PFSK-1 (cell line): ENCODE measurements at regions not wholly inside any gene's neighbourhood (a gene's known extent, or its start where the extent isn't known, plus 50 kb on each side); places are given as distances from the start of the nearest gene placed in this dataset.

Experiments used
- FOXP2 ChIP-seq: optimal IDR thresholded peaks from 2 replicates; pipeline ENCODE3; 2011; ENCODE audit warnings: borderline replicate concordance, control low read depth, inconsistent platforms; ENCODE audit not compliant: insufficient read depth; ENCODE audit errors: extremely low read length, extremely low read depth
- POLR2AphosphoS5 ChIP-seq: IDR thresholded peaks from 2 replicates; pipeline ENCODE4 v1.6.1; 2012; ENCODE audit warnings: low read depth, mild to moderate bottlenecking, control low read depth, low read length, moderate library complexity
- SIN3A ChIP-seq: IDR thresholded peaks from 2 replicates; pipeline ENCODE4 v1.6.1; 2012; ENCODE audit warnings: mild to moderate bottlenecking, low read length, moderate library complexity, borderline replicate concordance; ENCODE audit not compliant: insufficient read depth
- TAF1 ChIP-seq: IDR thresholded peaks from 2 replicates; pipeline ENCODE4 v1.6.1; 2012; ENCODE audit warnings: low read length, control low read depth, borderline replicate concordance; ENCODE audit not compliant: insufficient read depth
- TF ChIP-seq, protein P1 (sequence below), 2 experiments: IDR thresholded peaks; 2 replicates each; pipeline versions ENCODE4 v1.6.1 to v1.8.0; 2011 to 2012; ENCODE audit warnings: low read depth in 2 of 2, low read length in 2 of 2, control low read depth in 1 of 2, inconsistent platforms in 1 of 2, mild to moderate bottlenecking in 1 of 2, moderate library complexity in 1 of 2; ENCODE audit not compliant: insufficient read depth in 1 of 2

DNA sequence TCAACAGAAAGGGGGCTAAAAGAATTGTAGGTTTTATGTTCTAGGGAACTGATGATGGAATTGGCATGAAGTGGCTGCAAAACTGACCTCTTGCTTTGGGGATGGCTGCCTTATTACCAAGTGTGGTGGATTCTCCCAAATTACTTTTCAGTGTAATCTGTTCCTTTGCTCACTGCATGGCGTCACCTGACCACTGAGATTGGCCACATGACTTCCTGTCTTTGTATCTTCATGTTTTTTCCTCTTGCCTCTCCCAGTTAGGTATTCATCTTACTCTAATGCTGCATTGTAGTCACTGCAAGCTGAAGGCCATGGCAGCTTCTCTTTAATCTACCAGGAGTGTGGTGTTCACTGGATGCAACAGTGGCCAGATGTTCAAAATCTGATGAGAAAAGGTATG, 257.7 kb upstream of the TNP1 start:
- no peak for TF ChIP-seq POLR2AphosphoS5
- TF ChIP-seq, protein P1, sequence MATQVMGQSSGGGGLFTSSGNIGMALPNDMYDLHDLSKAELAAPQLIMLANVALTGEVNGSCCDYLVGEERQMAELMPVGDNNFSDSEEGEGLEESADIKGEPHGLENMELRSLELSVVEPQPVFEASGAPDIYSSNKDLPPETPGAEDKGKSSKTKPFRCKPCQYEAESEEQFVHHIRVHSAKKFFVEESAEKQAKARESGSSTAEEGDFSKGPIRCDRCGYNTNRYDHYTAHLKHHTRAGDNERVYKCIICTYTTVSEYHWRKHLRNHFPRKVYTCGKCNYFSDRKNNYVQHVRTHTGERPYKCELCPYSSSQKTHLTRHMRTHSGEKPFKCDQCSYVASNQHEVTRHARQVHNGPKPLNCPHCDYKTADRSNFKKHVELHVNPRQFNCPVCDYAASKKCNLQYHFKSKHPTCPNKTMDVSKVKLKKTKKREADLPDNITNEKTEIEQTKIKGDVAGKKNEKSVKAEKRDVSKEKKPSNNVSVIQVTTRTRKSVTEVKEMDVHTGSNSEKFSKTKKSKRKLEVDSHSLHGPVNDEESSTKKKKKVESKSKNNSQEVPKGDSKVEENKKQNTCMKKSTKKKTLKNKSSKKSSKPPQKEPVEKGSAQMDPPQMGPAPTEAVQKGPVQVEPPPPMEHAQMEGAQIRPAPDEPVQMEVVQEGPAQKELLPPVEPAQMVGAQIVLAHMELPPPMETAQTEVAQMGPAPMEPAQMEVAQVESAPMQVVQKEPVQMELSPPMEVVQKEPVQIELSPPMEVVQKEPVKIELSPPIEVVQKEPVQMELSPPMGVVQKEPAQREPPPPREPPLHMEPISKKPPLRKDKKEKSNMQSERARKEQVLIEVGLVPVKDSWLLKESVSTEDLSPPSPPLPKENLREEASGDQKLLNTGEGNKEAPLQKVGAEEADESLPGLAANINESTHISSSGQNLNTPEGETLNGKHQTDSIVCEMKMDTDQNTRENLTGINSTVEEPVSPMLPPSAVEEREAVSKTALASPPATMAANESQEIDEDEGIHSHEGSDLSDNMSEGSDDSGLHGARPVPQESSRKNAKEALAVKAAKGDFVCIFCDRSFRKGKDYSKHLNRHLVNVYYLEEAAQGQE (IDR thresholded peaks at IDR 0.05; ENCODE audit: insufficient read depth in 1 of 2, low read depth in 2 of 2, low read length in 2 of 2): no peak
- TF ChIP-seq FOXP2: no peak
- TF ChIP-seq TAF1: no peak
- no peak for TF ChIP-seq SIN3A

DNA sequence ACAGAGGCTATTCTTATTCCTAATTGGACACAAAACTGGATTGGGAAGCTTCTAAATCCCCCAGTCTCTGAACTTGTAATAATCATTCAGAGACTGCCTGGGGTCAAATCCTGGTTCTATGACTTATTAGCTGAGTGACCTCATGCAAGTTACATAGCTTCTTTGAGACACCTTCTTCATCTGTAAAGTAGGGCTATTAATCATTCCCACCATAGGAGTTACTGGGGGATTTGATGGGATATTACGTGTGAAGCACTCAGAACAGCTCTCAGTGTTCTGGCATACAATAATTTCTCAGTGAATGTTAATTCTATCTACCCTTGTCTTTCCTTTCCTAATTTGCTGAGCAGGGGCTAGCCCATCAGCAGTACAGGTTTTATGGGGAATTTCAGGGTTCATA, 256.7 kb upstream of the TNP1 start:
- TF ChIP-seq TAF1 (no peak), SIN3A (no peak), POLR2AphosphoS5 (no peak), FOXP2 (no peak)
- TF ChIP-seq, protein P1 (IDR thresholded peaks at IDR 0.05; ENCODE audit: insufficient read depth in 1 of 2, low read depth in 2 of 2, low read length in 2 of 2): no peak

DNA sequence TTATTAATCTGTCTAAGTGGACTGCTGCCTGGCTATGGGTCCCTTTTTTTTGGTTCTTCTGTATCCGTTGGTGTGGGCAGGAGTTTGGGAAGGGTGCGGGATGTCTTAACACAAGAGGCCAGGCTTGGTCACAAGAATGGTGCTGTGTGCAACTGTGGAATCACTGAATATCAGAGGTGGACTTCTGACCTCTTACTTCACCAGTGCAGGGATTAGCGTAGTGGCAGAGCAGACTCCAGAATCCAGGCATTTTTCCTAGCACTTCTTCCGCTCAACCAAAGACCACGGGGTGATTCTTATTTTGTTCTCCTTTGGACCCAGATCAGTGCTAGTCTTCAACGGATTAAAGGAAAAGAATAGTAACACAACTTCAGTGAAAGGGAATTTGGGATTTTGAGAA, 254.3 kb upstream of the TNP1 start:
- TF ChIP-seq TAF1 (no peak), POLR2AphosphoS5 (no peak), SIN3A (no peak), FOXP2 (no peak)
- TF ChIP-seq, protein P1 (IDR thresholded peaks at IDR 0.05; ENCODE audit: insufficient read depth in 1 of 2, low read depth in 2 of 2, low read length in 2 of 2): no peak

DNA sequence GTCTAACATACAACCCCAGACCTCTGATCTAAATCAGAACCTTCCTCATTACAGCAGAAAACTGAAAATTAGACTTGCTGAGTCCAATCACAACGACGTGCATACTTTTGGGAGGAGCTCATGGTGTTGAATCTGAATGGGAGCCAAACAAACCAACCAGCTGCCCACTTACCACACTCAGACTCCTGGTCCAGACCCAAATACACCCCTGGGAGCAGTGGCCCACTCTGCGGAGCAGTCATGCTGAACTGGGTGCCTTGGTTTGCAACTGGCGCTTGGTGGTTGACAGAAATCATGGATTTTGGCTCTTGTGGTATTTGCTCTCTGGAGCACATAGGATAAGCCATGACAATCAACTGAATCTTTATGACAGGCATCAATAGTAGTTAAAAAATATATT, 253.6 kb upstream of the TNP1 start:
- TF ChIP-seq POLR2AphosphoS5: no peak
- no peak for TF ChIP-seq FOXP2
- no peak for TF ChIP-seq TAF1
- TF ChIP-seq, protein P1 (IDR thresholded peaks at IDR 0.05; ENCODE audit: insufficient read depth in 1 of 2, low read depth in 2 of 2, low read length in 2 of 2): no peak
- no peak for TF ChIP-seq SIN3A

DNA sequence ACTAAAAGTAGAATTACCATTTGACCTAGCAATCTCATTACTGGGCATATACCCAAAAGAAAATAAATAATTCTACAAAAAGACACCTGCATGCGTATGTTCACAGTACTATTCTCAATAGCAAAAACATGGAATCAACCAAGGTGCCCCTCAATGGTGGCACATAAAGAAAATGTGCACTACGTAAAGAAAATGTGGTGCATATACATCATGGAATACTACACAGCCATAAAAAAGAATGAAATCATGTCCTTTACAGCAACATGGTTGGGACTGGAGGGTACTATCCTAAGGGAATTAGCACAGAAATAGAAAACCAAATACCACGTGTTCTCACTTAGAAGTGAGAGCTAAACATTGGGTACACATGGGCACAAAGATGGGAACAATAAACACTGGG, 250.7 kb upstream of the TNP1 start:
- TF ChIP-seq SIN3A (no peak), POLR2AphosphoS5 (no peak), TAF1 (no peak), FOXP2 (no peak)
- TF ChIP-seq, protein P1 (IDR thresholded peaks at IDR 0.05; ENCODE audit: insufficient read depth in 1 of 2, low read depth in 2 of 2, low read length in 2 of 2): no peak
